ENCODE measurements at regions not wholly inside any gene's neighbourhood (a gene's known extent, or its start where the extent isn't known, plus 50 kb on each side); places are given as distances from the start of the nearest gene placed in this dataset.
"Not testable (repeated sequence)": the region's sequence is repeated elsewhere in the genome, so short reads cannot be mapped to it uniquely, and the experiment has no call there.

DNA sequence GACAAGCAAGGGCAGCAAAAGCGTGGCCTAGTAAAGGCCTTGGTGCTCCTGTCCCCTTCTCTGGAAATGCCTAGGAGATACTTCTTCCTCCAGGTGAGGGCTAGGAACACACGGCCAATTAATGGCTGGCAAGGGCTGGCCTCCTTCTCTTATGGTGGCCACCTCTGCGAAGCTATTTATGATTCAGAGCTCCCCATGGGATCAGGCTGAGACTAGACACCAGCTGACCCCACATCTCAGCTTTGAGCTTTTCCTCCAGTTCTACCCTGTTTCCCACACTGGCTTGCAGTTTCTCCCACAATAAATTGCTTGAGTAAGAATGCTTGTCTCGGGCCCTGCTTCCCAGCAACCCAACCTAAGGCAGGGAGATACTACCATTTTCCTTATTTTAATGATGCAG, 53.7 kb downstream of the CAMK2N1 start:
- DNase-seq, result no peak

DNA sequence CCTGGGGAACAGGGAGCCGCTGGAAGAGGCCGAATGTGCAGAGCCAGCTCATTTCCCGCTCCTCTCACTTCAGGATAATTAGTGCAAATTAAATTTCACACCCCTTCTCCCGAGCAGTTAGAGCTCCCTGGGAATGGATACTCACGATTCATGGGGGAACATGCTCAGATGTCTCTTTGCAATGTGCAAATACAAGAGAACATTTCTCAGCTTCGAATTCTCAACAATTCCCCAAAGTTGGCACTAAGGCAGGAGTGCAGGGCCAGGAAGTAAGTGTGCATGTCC, 54.9 kb downstream of the CAMK2N1 start:
- no peak for DNase-seq

DNA sequence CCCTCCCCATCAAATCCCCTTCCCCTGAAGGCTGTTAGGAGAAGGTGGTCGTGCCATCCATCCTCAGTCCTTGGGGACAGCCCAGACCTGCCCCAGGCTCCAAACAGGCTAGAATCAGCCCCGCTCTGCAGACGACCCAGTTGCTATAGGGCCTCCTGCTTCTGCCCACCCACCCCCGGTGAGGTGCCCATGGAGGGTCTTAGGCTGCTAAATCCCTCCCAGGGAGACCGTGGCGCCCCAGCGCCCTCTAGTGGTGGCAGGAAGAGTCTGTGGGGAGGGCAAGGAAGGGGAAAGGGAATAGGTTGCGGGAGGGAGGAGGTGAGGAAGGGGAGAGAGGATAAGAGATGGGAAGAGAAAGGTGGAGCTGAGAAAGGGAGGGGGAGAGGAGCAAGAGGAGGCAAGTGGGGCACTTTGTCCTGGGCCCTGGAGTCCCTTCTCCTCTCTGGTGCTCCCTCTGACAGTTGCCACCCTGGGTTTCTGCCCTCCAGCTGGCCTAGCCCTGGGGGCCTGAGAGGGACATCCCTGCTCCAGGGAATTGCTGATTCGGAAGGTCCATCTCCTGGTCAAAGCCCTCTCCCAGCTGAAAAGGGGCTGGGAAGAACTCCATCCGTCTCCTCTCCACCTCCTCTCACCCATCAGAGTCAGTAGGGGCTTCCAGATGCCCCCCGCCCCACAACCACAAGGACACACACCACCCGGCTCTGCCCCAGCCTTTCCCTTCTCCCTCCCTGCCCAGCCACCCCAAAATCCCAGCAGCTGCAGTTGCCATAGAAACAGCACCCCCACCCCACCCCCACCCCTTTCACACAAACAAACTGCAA, 55.4 kb downstream of the CAMK2N1 start:
- DNase-seq, result peak; percentile 60

DNA sequence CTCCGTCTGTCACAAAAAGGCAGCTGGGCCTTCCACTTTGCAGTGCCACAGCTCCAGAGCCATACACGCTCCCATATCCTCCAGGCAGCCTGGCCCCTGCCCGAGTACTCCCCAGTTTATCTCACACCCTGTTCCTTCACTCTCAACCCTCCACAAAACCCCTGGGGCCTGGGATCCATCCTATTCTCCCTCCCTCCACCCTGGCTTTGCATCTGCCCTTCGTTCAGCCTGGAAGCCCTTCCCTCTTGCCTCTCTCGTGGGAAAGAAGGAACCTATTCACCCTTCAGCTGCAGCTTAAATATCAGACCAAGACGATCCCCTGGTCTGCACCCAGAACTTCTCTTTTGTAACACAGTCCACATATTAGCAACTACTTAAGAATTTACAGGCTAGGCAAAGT, 56.7 kb downstream of the CAMK2N1 start:
- DNase-seq, result no peak

DNA sequence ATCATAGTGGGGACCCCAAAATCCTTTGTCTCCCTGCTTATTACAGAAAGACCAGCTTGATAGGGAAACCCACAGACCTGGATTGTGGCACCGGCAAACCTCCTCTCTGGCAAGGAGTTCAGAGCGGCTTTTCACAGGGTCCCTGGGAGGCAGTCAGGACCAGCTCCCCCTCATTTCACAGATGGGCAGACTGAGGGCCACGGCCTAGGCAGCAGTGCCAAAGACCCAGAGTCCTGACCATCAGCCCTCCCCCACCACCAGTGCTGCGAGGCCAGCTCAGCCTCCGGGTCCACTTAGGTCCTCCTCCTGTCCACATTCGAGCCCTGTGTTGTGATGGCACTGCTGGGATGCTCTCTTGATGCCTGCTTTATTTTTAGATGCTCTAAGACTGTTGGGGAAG, 57.2 kb downstream of the CAMK2N1 start:
- no peak for DNase-seq

DNA sequence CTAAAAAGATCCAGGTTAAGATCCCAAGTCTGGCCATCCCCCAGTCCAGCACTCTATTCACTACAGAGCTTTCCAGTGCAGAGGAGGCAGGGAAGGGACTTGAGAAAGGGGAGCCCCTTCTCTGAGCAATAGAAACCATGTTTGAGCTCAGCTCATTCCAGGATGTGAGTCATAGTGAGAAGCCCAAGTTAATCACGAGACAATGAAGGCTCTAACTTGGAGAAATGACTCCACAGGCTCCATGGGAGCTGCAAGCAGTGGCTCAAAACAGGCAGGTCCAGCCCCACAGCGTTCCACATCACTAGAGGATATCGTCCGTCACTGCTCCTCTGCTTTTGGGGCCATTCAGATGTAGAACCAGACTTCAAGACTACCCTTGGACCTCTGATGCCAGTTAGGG, 59.1 kb downstream of the CAMK2N1 start:
- no peak for DNase-seq

DNA sequence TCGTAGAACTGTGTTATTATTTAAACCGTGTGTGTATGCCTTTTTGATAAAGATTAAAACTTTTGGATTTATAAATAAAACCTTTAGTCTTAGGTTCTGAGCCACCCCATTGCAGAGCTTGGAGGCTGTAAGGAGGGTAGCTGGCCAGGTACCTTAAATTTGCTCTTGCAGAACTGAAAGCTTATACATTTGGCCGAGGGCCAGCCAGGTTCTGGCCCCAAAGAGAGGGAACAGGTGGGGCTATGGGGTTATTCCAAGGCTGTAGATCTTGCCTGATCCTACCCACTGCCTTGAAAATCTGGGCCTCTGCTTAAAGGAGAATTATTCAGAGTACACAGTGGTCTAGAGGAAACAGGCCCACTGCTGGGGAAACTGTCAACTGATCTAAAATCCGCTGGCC, 59.6 kb downstream of the CAMK2N1 start:
- no peak for DNase-seq

DNA sequence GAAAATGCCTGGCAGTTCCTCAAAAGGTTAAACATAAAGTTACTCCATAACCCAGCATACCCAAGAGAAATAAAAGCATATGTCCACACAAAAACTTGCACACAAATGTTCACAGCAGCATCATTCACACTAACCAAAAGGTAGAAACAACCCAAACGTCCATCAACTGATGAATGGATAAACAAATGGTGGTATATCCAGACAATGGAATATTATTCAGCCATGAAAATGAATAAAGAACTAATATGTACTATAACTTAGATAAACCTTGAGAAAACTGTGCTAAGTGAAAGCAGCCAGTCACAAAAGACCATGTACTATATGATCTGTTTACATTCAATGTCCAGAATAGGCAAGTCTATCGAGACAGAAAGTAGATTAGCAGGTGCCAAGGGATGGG, 60.4 kb downstream of the CAMK2N1 start:
- no peak for DNase-seq

DNA sequence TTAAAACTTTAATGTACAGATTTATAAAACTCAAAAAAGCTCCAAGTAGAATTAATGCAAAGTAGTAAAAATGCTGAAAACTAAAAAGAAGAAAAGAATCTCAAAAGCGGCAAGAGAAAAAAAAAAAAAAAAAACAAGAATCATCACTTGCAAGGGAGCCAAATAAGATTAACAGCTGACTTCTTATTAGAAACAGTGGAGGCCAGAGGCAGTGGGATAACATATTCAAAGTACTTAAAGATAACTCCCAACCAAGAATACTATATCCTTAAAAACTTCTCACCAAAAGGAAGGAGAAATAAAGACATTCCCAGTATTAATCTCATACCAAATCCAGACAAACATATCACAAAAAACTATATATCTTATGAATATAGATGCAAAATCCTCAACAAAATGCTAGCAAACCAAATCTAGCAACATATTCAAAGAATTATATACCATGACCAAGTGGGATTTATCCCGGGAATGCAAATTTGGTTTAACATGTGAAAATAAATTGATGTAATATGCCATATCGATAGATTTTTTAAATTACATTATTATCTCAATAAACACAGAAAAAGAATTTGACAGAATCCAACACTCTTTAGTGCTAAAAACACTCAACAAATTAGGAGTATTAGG, 62.7 kb downstream of the CAMK2N1 start:
- DNase-seq, result no peak

DNA sequence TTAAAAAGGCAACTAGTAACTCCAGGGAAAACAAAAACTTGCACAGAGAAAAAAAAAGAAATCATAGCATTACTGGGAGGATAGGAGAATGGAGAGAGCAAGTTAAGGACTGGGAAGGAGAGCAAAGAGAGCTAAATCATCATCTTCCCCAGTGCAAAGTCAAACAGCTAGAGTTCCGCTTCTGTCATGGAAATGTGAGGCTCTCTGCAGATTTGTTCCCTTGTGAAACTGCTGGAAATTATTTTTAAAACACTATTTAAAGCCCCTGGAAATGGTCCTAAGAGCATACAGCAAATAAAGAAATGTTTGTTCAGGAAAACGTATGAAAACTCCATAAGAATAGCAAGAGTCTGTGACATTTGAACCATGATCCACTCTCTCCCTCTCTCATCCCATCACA, 64.6 kb downstream of the CAMK2N1 start:
- DNase-seq, result no peak

DNA sequence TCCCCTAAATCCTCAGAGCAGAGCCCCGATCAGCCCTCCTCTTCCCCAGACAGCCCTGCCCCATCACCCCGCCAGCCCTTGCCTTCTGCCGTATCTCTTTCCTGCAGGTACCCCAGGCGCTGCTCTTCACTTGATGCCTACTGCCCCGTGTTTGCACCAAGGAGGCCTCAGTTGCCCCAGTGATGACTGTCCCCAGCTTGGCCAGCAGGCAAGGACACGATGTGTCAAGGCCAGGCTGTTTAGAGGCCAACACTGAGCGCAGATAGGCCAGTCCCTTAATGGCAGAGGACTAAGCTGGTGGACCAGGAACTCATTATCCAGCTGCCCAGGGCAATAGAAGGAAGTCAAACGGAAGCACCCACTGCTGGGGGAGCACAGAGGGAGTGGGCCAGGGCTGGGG, 68.4 kb downstream of the CAMK2N1 start:
- DNase-seq, result no peak

DNA sequence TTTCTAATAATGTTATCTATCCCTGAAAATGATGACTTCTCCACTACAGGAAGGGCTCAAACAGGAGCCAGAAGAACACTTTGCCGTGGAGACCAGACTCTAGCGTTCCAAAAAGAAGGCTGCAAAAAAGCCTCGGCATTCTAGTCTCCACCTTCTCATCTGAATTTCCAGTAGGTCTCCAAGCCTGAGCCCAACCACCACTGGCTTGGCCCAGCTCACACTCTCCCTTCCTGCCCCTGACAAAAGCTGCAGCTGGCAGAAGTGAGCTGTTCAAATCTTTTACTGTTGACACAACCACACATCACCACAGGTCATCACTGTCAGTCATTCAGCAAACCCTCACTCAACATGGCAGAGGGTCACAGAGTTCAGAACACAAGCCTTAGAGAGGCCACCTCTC, 69.3 kb downstream of the CAMK2N1 start:
- DNase-seq, result no peak

DNA sequence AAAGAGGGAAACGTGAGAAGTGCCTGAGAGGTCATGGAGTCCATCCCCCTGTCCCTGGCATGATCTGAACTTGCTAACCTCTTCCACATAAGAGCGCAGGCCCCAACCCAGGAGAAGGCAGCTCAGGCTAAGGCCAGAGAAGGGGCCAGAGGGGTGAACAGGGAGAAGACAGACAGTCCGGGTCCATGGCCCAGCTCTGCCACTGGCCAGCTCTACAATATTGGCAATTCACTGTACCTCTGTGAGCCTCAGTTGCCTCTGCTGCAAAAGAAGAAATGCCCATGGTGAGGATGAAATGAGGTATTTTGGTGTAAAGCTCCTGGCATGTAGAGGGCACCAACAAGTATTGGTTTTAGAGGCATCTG, 72.3 kb downstream of the CAMK2N1 start:
- no peak for DNase-seq

DNA sequence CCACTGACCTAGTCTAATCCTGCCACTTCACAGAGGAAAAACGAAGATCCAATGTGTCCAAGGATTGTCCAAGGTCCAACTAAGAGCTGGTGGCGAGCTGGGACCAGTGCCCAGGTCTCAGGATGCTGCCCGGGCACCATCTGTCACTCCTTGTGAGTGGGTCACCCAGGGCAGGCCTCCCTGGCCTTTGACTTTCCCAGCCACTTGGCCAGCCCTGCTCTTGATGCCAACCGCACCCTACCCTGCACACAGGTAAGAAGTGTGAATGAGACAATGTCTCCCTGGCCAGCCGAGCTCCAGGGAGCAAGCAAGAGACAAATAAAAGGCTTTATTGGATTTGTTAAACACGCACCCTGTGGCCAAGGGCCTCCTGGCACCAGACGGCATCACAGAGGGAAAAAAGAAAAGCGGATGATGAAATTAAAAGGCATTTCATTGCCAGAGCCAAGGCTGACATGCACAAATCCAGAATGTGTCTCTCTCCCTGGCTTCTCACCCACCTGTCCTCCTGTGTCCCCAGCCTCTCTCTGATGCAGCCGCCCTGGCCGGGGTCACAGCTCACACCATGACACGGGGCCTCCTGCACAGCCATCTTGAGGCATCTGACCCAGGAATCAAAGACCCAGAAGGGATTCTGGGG, 72.8 kb downstream of the CAMK2N1 start:
- DNase-seq, result no peak

DNA sequence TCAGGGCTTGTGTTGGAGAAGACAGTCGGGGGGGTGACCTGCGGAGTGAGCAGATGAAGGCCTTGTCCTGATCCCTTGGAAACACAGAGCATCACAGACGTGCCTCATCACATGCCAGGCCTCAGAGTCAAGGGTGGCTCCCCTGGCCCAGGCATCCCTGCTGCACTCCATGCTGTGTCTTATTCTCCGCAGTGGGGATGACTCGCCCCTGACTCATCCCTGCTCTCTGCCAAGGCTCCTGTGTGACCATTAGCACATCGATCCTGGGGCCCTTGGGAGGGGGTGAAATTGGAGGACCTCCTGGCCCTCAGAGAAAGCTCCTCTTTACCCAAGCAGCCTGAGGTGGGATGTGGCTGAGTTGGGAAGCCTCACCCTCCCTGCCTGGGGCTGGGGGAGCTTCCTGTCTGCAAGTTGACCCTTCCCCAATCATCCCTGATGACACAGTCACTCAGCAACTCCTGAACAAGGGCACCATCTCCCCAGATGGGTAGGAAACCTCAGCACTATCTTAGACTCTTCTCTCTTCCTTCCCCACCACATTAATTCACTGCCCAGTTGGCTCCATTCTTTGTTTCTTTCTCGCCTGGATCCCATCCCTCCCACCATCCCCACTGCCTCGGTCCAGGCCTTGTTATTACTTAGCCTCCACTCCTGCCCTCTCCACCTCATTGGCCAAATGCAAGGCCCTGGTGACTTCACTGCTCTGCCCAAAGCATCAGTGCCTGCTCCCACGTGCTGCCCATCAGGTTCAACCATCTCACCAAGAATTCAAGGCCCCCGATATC, 74.6 kb downstream of the CAMK2N1 start:
- DNase-seq, result no peak

DNA sequence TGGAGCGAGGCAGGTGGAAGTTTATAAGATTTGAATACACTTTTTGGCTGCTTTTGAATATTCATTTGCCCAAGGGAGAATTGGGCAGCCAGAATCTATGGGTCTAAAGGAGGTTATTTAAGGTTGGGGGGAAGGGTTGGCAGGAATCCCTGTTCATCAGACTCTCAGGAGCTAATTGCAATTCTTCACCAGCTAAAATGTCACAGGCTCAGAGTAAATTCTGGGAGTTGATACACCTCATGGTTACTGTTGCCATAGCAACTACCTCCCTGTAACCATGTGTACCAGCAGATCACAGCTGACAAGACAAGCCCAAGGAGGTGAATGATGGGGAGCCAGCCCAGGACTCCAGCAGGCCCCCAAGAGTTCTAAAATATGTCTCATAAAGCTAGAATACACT, 75.5 kb downstream of the CAMK2N1 start:
- DNase-seq, result no peak

DNA sequence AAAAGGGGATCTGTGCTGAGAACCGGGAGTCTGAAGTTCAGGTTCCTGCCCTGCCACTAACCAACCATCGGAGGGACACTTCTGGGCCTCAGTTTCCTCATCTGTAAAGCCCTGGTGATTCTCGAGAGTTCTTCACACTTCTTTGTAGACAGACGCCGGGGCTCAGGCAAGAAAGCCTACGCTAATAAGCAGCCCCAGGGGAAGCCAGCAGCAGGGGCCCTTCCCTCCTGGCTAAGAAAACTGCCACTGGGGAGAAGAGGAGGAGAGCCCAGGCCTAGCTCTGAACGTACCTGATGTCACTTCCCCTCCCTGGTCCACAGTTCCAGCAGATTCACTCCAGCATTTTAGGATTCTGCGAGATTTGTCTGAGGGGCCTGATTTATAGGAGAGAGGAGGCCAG, 76.0 kb downstream of the CAMK2N1 start:
- DNase-seq, result no peak

DNA sequence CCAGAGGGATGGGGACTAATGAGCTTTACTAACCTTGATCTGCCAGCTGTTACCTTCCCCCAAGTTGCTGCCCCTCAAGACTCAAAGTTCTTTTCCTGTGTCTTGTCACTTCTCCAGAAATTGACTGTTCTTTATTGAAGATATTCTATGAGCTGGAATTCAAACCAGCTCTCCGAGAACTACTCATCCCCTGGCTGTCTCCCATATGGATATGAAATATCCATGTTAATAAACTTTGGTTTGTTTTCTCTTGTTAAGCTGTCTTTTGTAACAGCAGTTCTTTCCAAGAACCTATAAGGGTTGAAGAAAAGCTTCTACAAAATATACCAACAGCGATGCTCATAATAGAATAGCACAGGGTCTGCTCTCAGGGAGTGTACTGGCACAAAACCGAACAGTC, 77.0 kb downstream of the CAMK2N1 start:
- no peak for DNase-seq

DNA sequence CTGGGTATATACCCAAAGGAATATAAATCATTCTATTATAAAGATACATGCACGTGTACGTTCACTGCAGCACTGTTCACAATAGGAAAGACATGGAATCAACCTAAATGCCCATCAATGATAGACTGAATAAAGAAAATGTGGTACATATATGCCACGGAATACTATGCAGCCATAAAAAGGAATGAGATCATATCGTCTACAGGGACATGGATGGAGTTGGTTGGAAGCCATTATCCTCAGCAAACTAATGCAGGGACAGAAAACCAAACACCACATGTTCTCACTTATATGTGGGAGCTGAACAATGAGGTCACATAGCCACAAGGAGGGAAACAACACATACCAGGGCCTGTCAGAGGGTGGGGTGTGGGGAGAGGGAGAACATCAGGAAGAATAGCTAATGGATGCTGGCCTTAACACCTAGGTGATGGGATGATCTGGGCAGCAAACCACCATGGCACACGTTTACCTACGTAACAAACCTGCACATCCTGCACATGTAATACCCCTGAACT, 77.8 kb downstream of the CAMK2N1 start:
- DNase-seq, result not testable (repeated sequence)

DNA sequence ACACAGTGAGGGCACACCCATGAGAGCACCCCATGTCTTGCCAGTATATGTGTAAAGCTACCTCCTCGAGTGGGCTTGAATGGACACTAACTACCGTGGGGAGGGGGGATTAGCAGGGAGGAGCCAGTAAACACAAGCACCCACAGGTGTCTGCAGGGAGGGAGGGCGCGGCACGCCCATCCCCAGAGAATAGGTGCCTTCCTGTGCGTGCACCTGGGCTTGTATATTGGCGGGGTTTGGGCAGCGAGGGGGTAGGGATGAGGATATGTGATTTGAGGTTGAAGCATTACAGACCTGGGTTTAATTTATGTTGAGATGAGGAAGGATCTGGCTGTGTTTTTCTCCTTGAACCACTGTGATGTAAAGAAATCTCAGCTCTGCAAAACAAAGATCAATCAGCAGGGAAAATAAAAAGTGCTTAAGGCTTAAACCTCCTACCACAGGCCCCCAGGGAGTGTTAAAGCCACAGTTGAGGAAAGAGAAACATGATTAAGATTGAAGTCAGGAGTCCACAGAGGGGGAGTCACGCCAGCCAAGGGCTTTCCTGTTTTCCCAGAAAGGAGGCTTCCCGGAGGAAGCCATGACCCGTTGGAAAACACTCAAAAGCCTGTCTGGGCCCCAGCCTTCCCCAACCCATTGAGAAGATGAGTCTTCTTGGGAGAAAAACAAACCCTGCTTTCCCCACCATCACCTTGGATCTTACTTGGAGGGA, 80.0 kb downstream of the CAMK2N1 start:
- no peak for DNase-seq

DNA sequence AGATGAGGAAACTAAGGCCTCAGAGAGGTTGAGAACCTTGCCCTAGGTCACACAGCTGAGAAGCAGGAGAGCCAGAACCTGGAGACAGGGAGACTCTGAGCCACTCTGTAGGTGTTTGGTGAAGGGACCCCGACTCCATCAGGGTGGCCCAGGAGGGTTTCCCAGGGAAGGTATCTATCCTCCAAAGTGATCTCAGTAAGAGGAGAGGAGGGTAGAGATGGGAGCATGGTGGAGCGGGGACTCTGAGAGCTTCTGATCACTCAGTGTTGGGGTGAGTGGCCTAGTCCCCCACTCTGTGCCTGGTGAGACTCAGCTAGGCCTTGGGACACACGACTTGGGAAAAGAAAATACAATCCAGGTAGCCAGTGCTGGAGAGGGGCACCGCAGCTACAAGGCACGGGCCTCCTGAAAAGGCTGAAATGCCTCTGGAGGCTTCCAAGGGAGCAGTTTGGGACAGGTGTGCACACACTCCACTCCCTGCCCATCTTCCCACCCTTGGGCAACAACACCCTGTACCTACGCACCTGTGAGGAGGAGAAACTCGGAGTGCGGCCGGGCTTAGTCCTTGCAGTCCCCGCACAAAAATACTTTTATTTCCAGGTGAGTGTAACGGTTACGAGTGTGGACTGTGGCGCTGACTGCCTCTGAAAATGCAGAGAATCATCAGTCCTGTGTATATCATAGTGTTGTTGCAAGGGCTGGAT, 80.8 kb downstream of the CAMK2N1 start:
- peak; percentile 14 for DNase-seq
